ENCODE measurements at regions not wholly inside any gene's neighbourhood (a gene's known extent, or its start where the extent isn't known, plus 50 kb on each side); places are given as distances from the start of the nearest gene placed in this dataset.

- no peak overlapping the region for H3K27ac ChIP-seq
- no peak for TF ChIP-seq CTCF (IDR thresholded peaks at IDR 0.05)
- H3K9me3 ChIP-seq = no peaks in the 10 kb centered on the region
- DNase-seq (no peak), ATAC-seq (no peak)
- H3K4me1 ChIP-seq = no peaks in the 10 kb centered on the region
- no peaks in the 10 kb centered on the region for H3K36me3 ChIP-seq
- intact Hi-C loops (cut with DNase I) = no loop called here
- H3K4me3 ChIP-seq = no peak overlapping the region
- no peaks in the 10 kb centered on the region for H3K27me3 ChIP-seq (ENCODE audit: low read depth)
Observed at GRCh38 chr18:41613003-41613609, 341.9 kb upstream of the PIK3C3 start.

GRCh38 chr18:41604964-41605363, 350.1 kb upstream of the PIK3C3 start:
- H3K4me3 ChIP-seq = no peak overlapping the region
- no peaks in the 10 kb centered on the region for H3K9me3 ChIP-seq
- H3K27me3 ChIP-seq (ENCODE audit: low read depth) = no peaks in the 10 kb centered on the region
- no peak for DNase-seq
- no peaks in the 10 kb centered on the region for H3K36me3 ChIP-seq
- intact Hi-C loops (cut with DNase I) = no loop called here
- ATAC-seq = no peak
- TF ChIP-seq CTCF (IDR thresholded peaks at IDR 0.05) = no peak
- H3K27ac ChIP-seq = no peak overlapping the region
- H3K4me1 ChIP-seq = no peaks in the 10 kb centered on the region

GRCh38 chr18:41602034-41602433, 353.0 kb upstream of the PIK3C3 start:
- ATAC-seq (no peak), DNase-seq (no peak)
- Histone ChIP-seq H3K27me3 (ENCODE audit: low read depth) (no peaks in the 10 kb centered on the region), H3K4me1 (no peaks in the 10 kb centered on the region), H3K9me3 (no peaks in the 10 kb centered on the region), H3K27ac (no peak overlapping the region), H3K4me3 (no peak overlapping the region), H3K36me3 (no peaks in the 10 kb centered on the region)
- intact Hi-C loops (cut with DNase I) = no loop called here
- TF ChIP-seq CTCF (IDR thresholded peaks at IDR 0.05) = no peak

GRCh38 chr18:41600693-41601391, 354.2 kb upstream of the PIK3C3 start:
- Histone ChIP-seq H3K4me3 (no peak overlapping the region), H3K4me1 (no peaks in the 10 kb centered on the region), H3K27ac (no peak overlapping the region), H3K27me3 (ENCODE audit: low read depth) (no peaks in the 10 kb centered on the region), H3K36me3 (no peaks in the 10 kb centered on the region), H3K9me3 (no peaks in the 10 kb centered on the region)
- intact Hi-C loops (cut with DNase I) = no loop called here
- no peak for TF ChIP-seq CTCF (IDR thresholded peaks at IDR 0.05)
- ATAC-seq (no peak), DNase-seq (no peak)

GRCh38 chr18:41599466-41599865, 355.6 kb upstream of the PIK3C3 start:
- no peak for TF ChIP-seq CTCF (IDR thresholded peaks at IDR 0.05)
- no peak for DNase-seq
- intact Hi-C loops (cut with DNase I) = no loop called here
- H3K36me3 ChIP-seq = no peaks in the 10 kb centered on the region
- no peaks in the 10 kb centered on the region for H3K4me1 ChIP-seq
- H3K27me3 ChIP-seq (ENCODE audit: low read depth) = no peaks in the 10 kb centered on the region
- no peaks in the 10 kb centered on the region for H3K9me3 ChIP-seq
- no peak for ATAC-seq
- no peak overlapping the region for H3K4me3 ChIP-seq
- H3K27ac ChIP-seq = no peak overlapping the region
